Keratinocyte (primary cell): ENCODE measurements at regions not wholly inside any gene's neighbourhood (a gene's known extent, or its start where the extent isn't known, plus 50 kb on each side); places are given as distances from the start of the nearest gene placed in this dataset.

Experiments
- DNase-seq: peaks from one replicate; pipeline ENCODE4 v3.0.0-alpha.2; 2011; ENCODE audit warnings: low read depth, missing footprints, low spot score
- FAIRE-seq: peaks from 2 replicates; lab custom pipeline; 2011; peaks lifted over from hg19 to GRCh38; lab: Jason Lieb, UNC
- H2AFZ ChIP-seq: 2 replicates; pipeline ENCODE4 v1.6.0; 2012; ENCODE audit warnings: low read length, control low read depth, inconsistent platforms; ENCODE audit not compliant: control insufficient read depth
- H3K27ac ChIP-seq: 2 replicates; pipeline ENCODE4 v1.5.1; 2011; ENCODE audit warnings: low read length; ENCODE audit not compliant: control insufficient read depth, insufficient read depth
- H3K27me3 ChIP-seq: 3 replicates; pipeline ENCODE4 v1.6.0; 2011; ENCODE audit warnings: low read length; ENCODE audit not compliant: control insufficient read depth, insufficient read depth; ENCODE audit errors: extremely low read depth
- H3K36me3 ChIP-seq, 2 experiments: 2 replicates in 1 of 2; 3 replicates in 1 of 2; pipeline ENCODE4 v1.5.1; 2011; ENCODE audit warnings: low read length in 2 of 2, mild to moderate bottlenecking in 1 of 2; ENCODE audit not compliant: control insufficient read depth in 2 of 2, insufficient read depth in 2 of 2; ENCODE audit errors: extremely low read depth in 1 of 2
- H3K4me1 ChIP-seq: 3 replicates; pipeline ENCODE4 v1.5.1; 2011; ENCODE audit warnings: low read length; ENCODE audit not compliant: control insufficient read depth, insufficient read depth; ENCODE audit errors: extremely low read depth
- H3K4me2 ChIP-seq: 3 replicates; pipeline ENCODE4 v1.6.0; 2011; ENCODE audit warnings: low read depth, low read length; ENCODE audit not compliant: control insufficient read depth, insufficient read depth; ENCODE audit errors: extremely low read depth
- H3K4me3 ChIP-seq, 3 experiments: fragments of 200-600 bp in 1 of 3; sonication (generic) in 1 of 3; 2 replicates in 2 of 3; 3 replicates in 1 of 3; pipeline ENCODE4 v1.5.1; 2011 to 2016; ENCODE audit warnings: low read length in 3 of 3, mild to moderate bottlenecking in 3 of 3, control low read depth in 2 of 3, inconsistent platforms in 1 of 3, low read depth in 1 of 3, mixed read lengths in 1 of 3, mixed run types in 1 of 3, moderate library complexity in 1 of 3; ENCODE audit not compliant: control insufficient read depth in 2 of 3, insufficient read depth in 2 of 3; ENCODE audit errors: extremely low read depth in 1 of 3
- H3K79me2 ChIP-seq: 2 replicates; pipeline ENCODE4 v1.6.0; 2012; ENCODE audit warnings: low read length; ENCODE audit not compliant: control insufficient read depth, insufficient read depth
- H3K9ac ChIP-seq: 3 replicates; pipeline ENCODE4 v1.6.0; 2011; ENCODE audit warnings: low read length; ENCODE audit not compliant: control insufficient read depth, insufficient read depth; ENCODE audit errors: extremely low read depth
- H3K9me1 ChIP-seq: 3 replicates; pipeline ENCODE4 v1.6.0; 2011; ENCODE audit warnings: low read length; ENCODE audit not compliant: control insufficient read depth, insufficient read depth; ENCODE audit errors: extremely low read depth
- H3K9me3 ChIP-seq: 2 replicates; pipeline ENCODE4 v1.5.1; 2012; ENCODE audit warnings: low read depth, low read length; ENCODE audit not compliant: control insufficient read depth
- H4K20me1 ChIP-seq: 3 replicates; pipeline ENCODE4 v1.6.0; 2011; ENCODE audit warnings: low read length; ENCODE audit not compliant: control insufficient read depth, insufficient read depth; ENCODE audit errors: extremely low read depth
- CTCF ChIP-seq, 3 experiments: IDR thresholded peaks in 1 of 3; conservative IDR thresholded peaks in 1 of 3; optimal IDR thresholded peaks in 1 of 3; 2 replicates in 2 of 3; 3 replicates in 1 of 3; pipeline versions ENCODE3 to v1.5.1; 2011; ENCODE audit warnings: low read length in 3 of 3, mild to moderate bottlenecking in 3 of 3, moderate library complexity in 2 of 3, control low read depth in 1 of 3, inconsistent platforms in 1 of 3; ENCODE audit not compliant: insufficient read depth in 2 of 3; ENCODE audit errors: extremely low read depth in 1 of 3
- EZH2 ChIP-seq: IDR thresholded peaks from one replicate; pipeline ENCODE4 v1.6.1; 2012; ENCODE audit warnings: inconsistent platforms, mild to moderate bottlenecking, low read length, moderate library complexity
- dilution Hi-C: fragments of 300-500 bp; cut with MboI; formaldehyde crosslinking; loops from one replicate; pipeline ENCODE4 v1.7.0; 2020; ENCODE audit warnings: low sequenced_read_pairs; ENCODE audit not compliant: extremely low pct_ligation_motif_present

- Histone ChIP-seq H3K27ac (no peak overlapping the region), H4K20me1 (no peaks in the 10 kb centered on the region), H3K79me2 (no peaks in the 10 kb centered on the region), H3K27me3 (no peaks in the 10 kb centered on the region), H3K4me3 (no peak overlapping the region), H3K36me3 (no peaks in the 10 kb centered on the region), H2AFZ (no peak overlapping the region), H3K9me3 (no peaks in the 10 kb centered on the region), H3K4me2 (no peak overlapping the region), H3K9ac (no peak overlapping the region), H3K9me1 (no peaks in the 10 kb centered on the region), H3K4me1 (peaks cover 20% of the 10 kb centered on the region)
- no peak for DNase-seq
- dilution Hi-C loops, result no loop called here
- FAIRE-seq, result no peak
- TF ChIP-seq CTCF (optimal IDR thresholded peaks at IDR 0.05 in 1 of 3, IDR thresholded peaks at IDR 0.05 in 1 of 3, conservative IDR thresholded peaks at IDR 0.05 in 1 of 3; ENCODE audit: extremely low read depth in 1 of 3, insufficient read depth in 2 of 3, low read length in 3 of 3) (no peak), EZH2 (no peak)
Measured at GRCh38 chr2:144322379-144322778, 197.5 kb downstream of the ZEB2 start.

- H2AFZ ChIP-seq, result peak overlapping the region; percentile 67
- peaks cover 20% of the 10 kb centered on the region for H3K4me1 ChIP-seq
- DNase-seq (no peak), FAIRE-seq (peak; percentile 90)
- H3K9ac ChIP-seq, result no peak overlapping the region
- no peaks in the 10 kb centered on the region for H3K79me2 ChIP-seq
- no peaks in the 10 kb centered on the region for H3K9me1 ChIP-seq
- no peaks in the 10 kb centered on the region for H4K20me1 ChIP-seq
- no peaks in the 10 kb centered on the region for H3K9me3 ChIP-seq
- no peaks in the 10 kb centered on the region for H3K27me3 ChIP-seq
- H3K27ac ChIP-seq, result no peak overlapping the region
- H3K4me3 ChIP-seq, result no peak overlapping the region
- dilution Hi-C loops, result no loop called here
- H3K4me2 ChIP-seq, result peak overlapping the region; percentile 31
- no peak for TF ChIP-seq EZH2
- no peak for TF ChIP-seq CTCF (optimal IDR thresholded peaks at IDR 0.05 in 1 of 3, IDR thresholded peaks at IDR 0.05 in 1 of 3, conservative IDR thresholded peaks at IDR 0.05 in 1 of 3; ENCODE audit: extremely low read depth in 1 of 3, insufficient read depth in 2 of 3, low read length in 3 of 3)
- H3K36me3 ChIP-seq, result no peaks in the 10 kb centered on the region
Measured at GRCh38 chr2:144320491-144320890, 199.4 kb downstream of the ZEB2 start.
